Neural cell (in vitro differentiated cells): ENCODE measurements at regions not wholly inside any gene's neighbourhood (a gene's known extent, or its start where the extent isn't known, plus 50 kb on each side); places are given as distances from the start of the nearest gene placed in this dataset.

Experiments
- H2AFZ ChIP-seq: fragments of 200-600, 300-800 bp; sonication (generic), shearing (Covaris generic); 2 replicates; pipeline ENCODE4 v1.6.0; 2014; ENCODE audit warnings: low read depth, mild to moderate bottlenecking, antibody characterized with exemption, low read length, moderate library complexity
- H3F3A ChIP-seq: fragments of 200-600 bp; shearing (Covaris generic); 2 replicates; pipeline ENCODE4 v1.6.1; 2016; ENCODE audit warnings: mild to moderate bottlenecking, moderate library complexity, mixed read lengths, antibody characterized with exemption, low read length; ENCODE audit not compliant: insufficient read depth, poor library complexity, severe bottlenecking
- H3K27ac ChIP-seq: fragments of 200-600, 300-800 bp; sonication (generic), shearing (Covaris generic); 2 replicates; pipeline ENCODE4 v1.5.1; 2014; ENCODE audit warnings: mild to moderate bottlenecking, low read length, moderate library complexity
- H3K27me3 ChIP-seq: fragments of 300-800, 200-600 bp; sonication (generic), shearing (Covaris generic); 2 replicates; pipeline ENCODE4 v1.6.0; 2014; ENCODE audit warnings: mild to moderate bottlenecking, low read depth, low read length, moderate library complexity; ENCODE audit not compliant: insufficient read depth
- H3K36me3 ChIP-seq: fragments of 300-800, 200-600 bp; sonication (generic), shearing (Covaris generic); 2 replicates; pipeline ENCODE4 v1.5.1; 2014; ENCODE audit warnings: mild to moderate bottlenecking, antibody characterized with exemption, low read length, moderate library complexity; ENCODE audit not compliant: insufficient read depth
- H3K4me2 ChIP-seq: fragments of 300-800, 200-600 bp; sonication (generic), shearing (Covaris generic); 2 replicates; pipeline ENCODE4 v1.6.0; 2014; ENCODE audit warnings: mild to moderate bottlenecking, low read length
- H3K4me3 ChIP-seq: fragments of 300-800, 200-600 bp; sonication (generic), shearing (Covaris generic); 2 replicates; pipeline ENCODE4 v1.5.1; 2014; ENCODE audit warnings: mild to moderate bottlenecking, low read length, moderate library complexity
- H3K79me2 ChIP-seq: fragments of 200-600 bp; shearing (Covaris generic); replicated peaks from 2 replicates; pipeline ENCODE4 v1.6.0; 2014; ENCODE audit warnings: mild to moderate bottlenecking, low read length, moderate library complexity; ENCODE audit not compliant: insufficient read depth
- H3K9ac ChIP-seq: fragments of 300-800, 200-600 bp; sonication (generic), shearing (Covaris generic); 2 replicates; pipeline ENCODE4 v1.6.1; 2016; ENCODE audit warnings: mild to moderate bottlenecking, low read length, mixed read lengths
- H3K9me2 ChIP-seq: fragments of 200-600 bp; shearing (Covaris generic); 2 replicates; pipeline ENCODE4 v1.6.1; 2016; ENCODE audit warnings: mild to moderate bottlenecking, low read length, mixed read lengths; ENCODE audit not compliant: insufficient read depth
- H3K9me3 ChIP-seq: fragments of 200-600, 300-800 bp; sonication (generic), shearing (Covaris generic); 2 replicates; pipeline ENCODE4 v1.6.1; 2016; ENCODE audit warnings: mild to moderate bottlenecking, mixed run types, low read length, moderate library complexity, mixed read lengths
- H4K20me1 ChIP-seq: fragments of 200-600 bp; shearing (Covaris generic); 2 replicates; pipeline ENCODE4 v1.6.1; 2016; ENCODE audit warnings: mild to moderate bottlenecking, mixed run types; ENCODE audit not compliant: insufficient read depth
- CTCF ChIP-seq: fragments of 450-650 bp; IDR thresholded peaks from 2 replicates; pipeline ENCODE4 v1.5.1; 2014; ENCODE audit warnings: antibody characterized with exemption, mild to moderate bottlenecking, moderate library complexity; ENCODE audit not compliant: poor library complexity, severe bottlenecking
- EP300 ChIP-seq: fragments of 450-650 bp; conservative IDR thresholded peaks from 2 replicates; pipeline ENCODE4 v1.6.1; 2014; ENCODE audit warnings: antibody characterized with exemption, mild to moderate bottlenecking, moderate library complexity; ENCODE audit not compliant: poor library complexity, severe bottlenecking
- EZH2 ChIP-seq: fragments of 200-600, 300-800 bp; shearing (Covaris generic), sonication (generic); IDR thresholded peaks from 2 replicates; pipeline ENCODE4 v1.6.1; 2014; ENCODE audit warnings: antibody characterized with exemption, low read length, borderline replicate concordance, mild to moderate bottlenecking; ENCODE audit not compliant: insufficient read depth, poor library complexity, severe bottlenecking
- MXI1 ChIP-seq: fragments of 450-650 bp; conservative IDR thresholded peaks from 2 replicates; pipeline ENCODE4 v1.6.1; 2014; ENCODE audit warnings: antibody characterized with exemption, mild to moderate bottlenecking; ENCODE audit not compliant: poor library complexity, severe bottlenecking
- POLR2AphosphoS5 ChIP-seq: IDR thresholded peaks from 2 replicates; pipeline ENCODE4 v1.6.1; 2012
- RAD21 ChIP-seq: fragments of 450-650 bp; conservative IDR thresholded peaks from 2 replicates; pipeline ENCODE4 v1.6.1; 2014; ENCODE audit warnings: antibody characterized with exemption, mild to moderate bottlenecking, moderate library complexity
- SMC3 ChIP-seq: fragments of 450-650 bp; conservative IDR thresholded peaks from 2 replicates; pipeline ENCODE4 v1.6.1; 2014; ENCODE audit warnings: antibody characterized with exemption, mild to moderate bottlenecking, moderate library complexity; ENCODE audit not compliant: poor library complexity
- TAF1 ChIP-seq: IDR thresholded peaks from 2 replicates; pipeline ENCODE4 v1.6.1; 2012; ENCODE audit warnings: low read depth
- TF ChIP-seq, protein P1 (sequence below): IDR thresholded peaks from 2 replicates; pipeline ENCODE4 v1.6.1; 2012; ENCODE audit warnings: borderline replicate concordance

GRCh38 chr16:31699601-31700000 lies 171.9 kb downstream of the AHSP start:
- H3K36me3 ChIP-seq: no peaks in the 10 kb centered on the region
- no peaks in the 10 kb centered on the region for H3F3A ChIP-seq
- H3K4me3 ChIP-seq: peak overlapping the region; percentile 97
- no peak overlapping the region for H3K9ac ChIP-seq
- TF ChIP-seq SMC3: no peak
- TF ChIP-seq EP300: no peak
- TF ChIP-seq, protein P1, sequence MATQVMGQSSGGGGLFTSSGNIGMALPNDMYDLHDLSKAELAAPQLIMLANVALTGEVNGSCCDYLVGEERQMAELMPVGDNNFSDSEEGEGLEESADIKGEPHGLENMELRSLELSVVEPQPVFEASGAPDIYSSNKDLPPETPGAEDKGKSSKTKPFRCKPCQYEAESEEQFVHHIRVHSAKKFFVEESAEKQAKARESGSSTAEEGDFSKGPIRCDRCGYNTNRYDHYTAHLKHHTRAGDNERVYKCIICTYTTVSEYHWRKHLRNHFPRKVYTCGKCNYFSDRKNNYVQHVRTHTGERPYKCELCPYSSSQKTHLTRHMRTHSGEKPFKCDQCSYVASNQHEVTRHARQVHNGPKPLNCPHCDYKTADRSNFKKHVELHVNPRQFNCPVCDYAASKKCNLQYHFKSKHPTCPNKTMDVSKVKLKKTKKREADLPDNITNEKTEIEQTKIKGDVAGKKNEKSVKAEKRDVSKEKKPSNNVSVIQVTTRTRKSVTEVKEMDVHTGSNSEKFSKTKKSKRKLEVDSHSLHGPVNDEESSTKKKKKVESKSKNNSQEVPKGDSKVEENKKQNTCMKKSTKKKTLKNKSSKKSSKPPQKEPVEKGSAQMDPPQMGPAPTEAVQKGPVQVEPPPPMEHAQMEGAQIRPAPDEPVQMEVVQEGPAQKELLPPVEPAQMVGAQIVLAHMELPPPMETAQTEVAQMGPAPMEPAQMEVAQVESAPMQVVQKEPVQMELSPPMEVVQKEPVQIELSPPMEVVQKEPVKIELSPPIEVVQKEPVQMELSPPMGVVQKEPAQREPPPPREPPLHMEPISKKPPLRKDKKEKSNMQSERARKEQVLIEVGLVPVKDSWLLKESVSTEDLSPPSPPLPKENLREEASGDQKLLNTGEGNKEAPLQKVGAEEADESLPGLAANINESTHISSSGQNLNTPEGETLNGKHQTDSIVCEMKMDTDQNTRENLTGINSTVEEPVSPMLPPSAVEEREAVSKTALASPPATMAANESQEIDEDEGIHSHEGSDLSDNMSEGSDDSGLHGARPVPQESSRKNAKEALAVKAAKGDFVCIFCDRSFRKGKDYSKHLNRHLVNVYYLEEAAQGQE: no peak
- no peak for TF ChIP-seq POLR2AphosphoS5
- TF ChIP-seq MXI1: no peak
- TF ChIP-seq EZH2: no peak
- TF ChIP-seq TAF1: no peak
- no peak for TF ChIP-seq RAD21
- TF ChIP-seq CTCF: no peak
- H3K27me3 ChIP-seq: peaks cover 15% of the 10 kb centered on the region
- H3K79me2 ChIP-seq: peaks cover 13% of the 10 kb centered on the region
- H3K4me2 ChIP-seq: peak overlapping the region; percentile 42
- no peak overlapping the region for H3K27ac ChIP-seq
- H3K9me2 ChIP-seq: no peaks in the 10 kb centered on the region
- no peaks in the 10 kb centered on the region for H3K9me3 ChIP-seq
- no peak overlapping the region for H2AFZ ChIP-seq
- H4K20me1 ChIP-seq: no peaks in the 10 kb centered on the region

DNA sequence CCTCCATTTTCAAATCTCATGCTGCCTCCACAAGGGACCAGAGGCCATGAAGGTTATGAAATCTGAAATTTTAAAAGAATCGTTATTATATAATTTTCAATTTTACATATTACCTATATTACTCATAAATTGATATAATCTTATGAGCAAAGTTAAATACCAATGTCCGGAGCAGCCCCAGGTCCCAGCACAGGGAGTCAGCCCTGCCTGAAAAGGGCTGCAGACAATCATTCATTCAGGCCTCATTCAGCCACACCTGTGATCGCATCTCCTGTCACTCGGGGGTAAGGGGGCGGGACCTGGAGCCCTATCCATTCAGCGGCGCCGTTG lies 172.5 kb downstream of the AHSP start:
- Histone ChIP-seq H2AFZ (no peak overlapping the region), H3K27ac (no peak overlapping the region)

More for the DNA sequence above, 172.5 kb downstream of the AHSP start:
- H3K9ac ChIP-seq: peak overlapping the region; percentile 80
- no peaks in the 10 kb centered on the region for H3F3A ChIP-seq
- H3K79me2 ChIP-seq: peaks cover 13% of the 10 kb centered on the region
- peak overlapping the region; percentile 42 for H3K4me2 ChIP-seq
- H4K20me1 ChIP-seq: no peaks in the 10 kb centered on the region
- H3K9me3 ChIP-seq: no peaks in the 10 kb centered on the region
- TF ChIP-seq CTCF (no peak), RAD21 (no peak), EP300 (no peak), SMC3 (no peak), POLR2AphosphoS5 (no peak), MXI1 (no peak), TAF1 (no peak), EZH2 (no peak)
- TF ChIP-seq, protein P1: no peak
- H3K36me3 ChIP-seq: no peaks in the 10 kb centered on the region
- peaks cover 15% of the 10 kb centered on the region for H3K27me3 ChIP-seq
- H3K9me2 ChIP-seq: no peaks in the 10 kb centered on the region
- peak overlapping the region; percentile 97 for H3K4me3 ChIP-seq
